ENCODE measurements at regions not wholly inside any gene's neighbourhood (a gene's known extent, or its start where the extent isn't known, plus 50 kb on each side); places are given as distances from the start of the nearest gene placed in this dataset.
"Not testable (repeated sequence)": the region's sequence is repeated elsewhere in the genome, so short reads cannot be mapped to it uniquely, and the experiment has no call there.

DNA sequence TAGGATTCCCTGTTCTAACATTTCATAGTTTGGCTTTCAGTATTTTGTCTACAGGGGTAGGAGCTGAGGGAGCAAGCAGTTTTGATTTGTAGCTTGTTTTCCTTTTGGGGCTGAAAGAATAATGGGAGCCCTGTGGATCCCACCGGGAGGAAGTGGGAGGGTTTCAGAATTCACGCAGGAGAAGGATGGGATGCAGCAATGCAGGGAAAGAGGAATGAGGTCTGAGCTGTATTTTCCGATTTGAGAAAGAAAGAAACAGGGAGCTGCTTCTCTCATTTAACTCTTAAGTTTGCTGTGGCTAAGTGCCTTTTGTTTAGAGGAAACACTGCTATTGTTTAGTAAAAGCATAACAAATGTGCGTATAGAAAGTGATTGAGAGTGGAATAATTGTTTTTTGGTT lies 141.0 kb downstream of the ADCYAP1 start:
- Mint-ChIP-seq H3K27ac (no peak overlapping the region), H3K9me3 (peaks cover 10% of the 10 kb centered on the region), H3K4me1 (no peaks in the 10 kb centered on the region), H3K27me3 (no peaks in the 10 kb centered on the region), H3K36me3 (ENCODE audit: low read depth) (no peaks in the 10 kb centered on the region), H3K4me3 (no peak overlapping the region)
- no peak for ATAC-seq
- DNase-seq, result no peak

DNA sequence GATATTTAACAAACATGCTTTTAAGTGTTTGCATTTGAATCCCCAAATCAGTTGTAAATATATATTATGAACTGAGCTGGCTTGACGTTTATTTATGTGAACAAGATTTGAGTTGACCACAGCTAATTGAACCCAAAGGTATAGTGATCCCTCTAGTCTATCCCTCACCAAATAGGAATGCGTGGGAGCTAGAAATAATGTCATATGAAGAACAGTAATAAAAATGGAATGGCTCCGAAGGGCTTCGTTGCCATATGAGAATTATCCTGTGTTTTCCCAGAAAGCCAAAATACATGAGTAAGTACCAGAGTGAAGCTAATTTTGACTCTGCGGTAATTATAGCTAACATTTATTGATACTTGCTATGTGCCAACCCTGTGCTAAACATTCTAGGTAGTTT lies 142.7 kb downstream of the ADCYAP1 start:
- Mint-ChIP-seq H3K9me3 (peaks cover 10% of the 10 kb centered on the region), H3K27me3 (no peaks in the 10 kb centered on the region), H3K27ac (no peak overlapping the region), H3K4me1 (no peaks in the 10 kb centered on the region), H3K4me3 (no peak overlapping the region), H3K36me3 (ENCODE audit: low read depth) (no peaks in the 10 kb centered on the region)
- DNase-seq (no peak), ATAC-seq (no peak)

DNA sequence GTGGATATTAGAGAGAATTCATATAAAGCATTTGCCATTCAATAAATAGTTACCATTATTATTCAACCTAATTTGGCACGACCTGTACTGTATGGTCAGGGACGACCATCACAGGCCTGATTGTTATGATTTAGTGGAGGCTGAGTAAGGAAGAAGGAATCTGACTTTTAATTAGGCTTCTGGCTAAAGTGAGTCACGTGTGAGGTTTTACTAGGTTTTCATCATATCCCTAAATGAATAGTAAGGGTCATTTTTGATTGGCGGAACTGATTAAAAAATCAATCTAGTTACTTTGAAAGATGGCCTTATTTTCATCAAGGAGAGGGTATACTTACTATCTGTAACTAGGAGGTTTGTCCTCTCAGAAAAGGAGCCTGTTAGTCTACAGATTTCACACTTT lies 143.4 kb downstream of the ADCYAP1 start:
- no peak for DNase-seq
- Mint-ChIP-seq H3K4me3 (no peak overlapping the region), H3K4me1 (no peaks in the 10 kb centered on the region), H3K9me3 (peaks cover 5% of the 10 kb centered on the region), H3K27ac (no peak overlapping the region), H3K36me3 (ENCODE audit: low read depth) (no peaks in the 10 kb centered on the region), H3K27me3 (no peaks in the 10 kb centered on the region)
- ATAC-seq, result no peak

DNA sequence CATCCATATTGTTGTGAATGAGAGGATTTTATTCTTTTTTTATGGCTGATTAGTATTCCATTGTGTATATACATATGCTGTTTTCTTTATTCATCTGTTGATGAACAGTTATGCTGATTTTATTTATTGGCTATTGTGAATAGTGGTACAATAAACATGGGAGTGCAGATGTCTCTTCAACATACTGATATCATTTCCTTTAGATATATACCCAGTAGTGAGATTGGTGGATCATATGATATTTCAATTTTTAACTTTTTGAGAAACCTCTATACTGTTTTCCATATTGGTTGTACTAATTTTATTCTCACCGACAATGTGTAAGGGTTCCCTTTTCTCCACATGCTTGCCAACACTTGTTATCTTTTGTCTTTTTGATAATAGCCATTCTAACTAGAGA lies 144.5 kb downstream of the ADCYAP1 start:
- no peak overlapping the region for H3K27ac Mint-ChIP-seq
- ATAC-seq, result no peak
- H3K4me1 Mint-ChIP-seq, result no peaks in the 10 kb centered on the region
- no peaks in the 10 kb centered on the region for H3K36me3 Mint-ChIP-seq (ENCODE audit: low read depth)
- DNase-seq, result no peak
- peaks cover 5% of the 10 kb centered on the region for H3K9me3 Mint-ChIP-seq
- H3K27me3 Mint-ChIP-seq, result no peaks in the 10 kb centered on the region
- H3K4me3 Mint-ChIP-seq, result no peak overlapping the region

DNA sequence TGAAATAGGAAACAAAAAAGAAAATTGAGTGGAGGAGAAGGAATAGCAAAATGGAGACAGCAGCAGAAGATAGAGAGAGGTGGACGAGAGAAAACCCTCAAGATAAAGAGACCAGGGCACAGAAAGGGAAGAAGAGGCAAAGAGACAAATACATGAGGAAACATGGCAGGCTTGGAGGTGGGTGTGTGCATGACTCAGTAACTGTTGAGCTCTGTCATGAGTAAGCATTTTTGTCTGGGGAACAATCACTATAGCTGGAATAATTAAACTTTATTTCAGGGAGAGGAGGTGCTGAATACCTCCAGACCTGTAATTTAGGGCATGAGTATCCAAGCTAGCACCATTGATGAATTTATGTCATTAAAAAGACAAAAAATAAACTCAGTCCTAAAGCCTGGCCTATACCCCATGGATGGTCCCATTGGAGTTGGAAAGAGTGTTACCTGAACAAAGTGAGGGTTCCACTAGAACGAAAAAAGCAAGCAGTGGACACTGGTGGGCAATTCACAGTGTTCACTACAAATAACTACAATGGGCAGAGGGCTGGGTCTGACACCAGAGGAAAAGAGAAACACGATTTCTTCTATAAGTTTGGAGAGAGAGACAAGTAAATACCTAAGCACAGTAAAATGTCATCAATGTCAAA lies 145.5 kb downstream of the ADCYAP1 start:
- no peak overlapping the region for H3K27ac Mint-ChIP-seq
- DNase-seq (no peak), ATAC-seq (no peak)
- no peaks in the 10 kb centered on the region for H3K4me1 Mint-ChIP-seq
- H3K4me3 Mint-ChIP-seq, result no peak overlapping the region
- no peaks in the 10 kb centered on the region for H3K27me3 Mint-ChIP-seq
- peaks cover 5% of the 10 kb centered on the region for H3K9me3 Mint-ChIP-seq
- H3K36me3 Mint-ChIP-seq (ENCODE audit: low read depth), result no peaks in the 10 kb centered on the region

DNA sequence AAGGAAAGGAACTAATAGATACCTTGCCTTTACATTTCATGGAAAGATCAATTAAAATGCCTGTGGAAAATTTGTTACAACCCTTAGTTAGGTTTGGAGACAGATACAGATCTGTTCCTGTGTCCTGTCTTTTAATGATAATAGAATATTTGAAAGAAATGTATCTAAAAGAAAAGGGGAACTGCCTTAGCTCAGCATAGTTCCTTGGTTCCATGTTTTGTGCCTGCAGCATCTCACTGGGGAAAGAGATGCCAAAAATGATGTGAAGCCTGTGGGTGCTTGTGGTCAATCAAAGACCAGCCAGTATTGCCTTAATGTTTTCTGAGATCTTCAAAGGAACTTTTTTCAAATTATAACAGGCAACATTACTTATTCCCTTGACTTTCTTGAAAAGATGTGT lies 147.6 kb downstream of the ADCYAP1 start:
- no peak overlapping the region for H3K4me3 Mint-ChIP-seq
- H3K9me3 Mint-ChIP-seq, result peaks cover 11% of the 10 kb centered on the region
- no peaks in the 10 kb centered on the region for H3K36me3 Mint-ChIP-seq (ENCODE audit: low read depth)
- ATAC-seq (no peak), DNase-seq (no peak)
- H3K27me3 Mint-ChIP-seq, result no peaks in the 10 kb centered on the region
- H3K27ac Mint-ChIP-seq, result no peak overlapping the region
- no peaks in the 10 kb centered on the region for H3K4me1 Mint-ChIP-seq

DNA sequence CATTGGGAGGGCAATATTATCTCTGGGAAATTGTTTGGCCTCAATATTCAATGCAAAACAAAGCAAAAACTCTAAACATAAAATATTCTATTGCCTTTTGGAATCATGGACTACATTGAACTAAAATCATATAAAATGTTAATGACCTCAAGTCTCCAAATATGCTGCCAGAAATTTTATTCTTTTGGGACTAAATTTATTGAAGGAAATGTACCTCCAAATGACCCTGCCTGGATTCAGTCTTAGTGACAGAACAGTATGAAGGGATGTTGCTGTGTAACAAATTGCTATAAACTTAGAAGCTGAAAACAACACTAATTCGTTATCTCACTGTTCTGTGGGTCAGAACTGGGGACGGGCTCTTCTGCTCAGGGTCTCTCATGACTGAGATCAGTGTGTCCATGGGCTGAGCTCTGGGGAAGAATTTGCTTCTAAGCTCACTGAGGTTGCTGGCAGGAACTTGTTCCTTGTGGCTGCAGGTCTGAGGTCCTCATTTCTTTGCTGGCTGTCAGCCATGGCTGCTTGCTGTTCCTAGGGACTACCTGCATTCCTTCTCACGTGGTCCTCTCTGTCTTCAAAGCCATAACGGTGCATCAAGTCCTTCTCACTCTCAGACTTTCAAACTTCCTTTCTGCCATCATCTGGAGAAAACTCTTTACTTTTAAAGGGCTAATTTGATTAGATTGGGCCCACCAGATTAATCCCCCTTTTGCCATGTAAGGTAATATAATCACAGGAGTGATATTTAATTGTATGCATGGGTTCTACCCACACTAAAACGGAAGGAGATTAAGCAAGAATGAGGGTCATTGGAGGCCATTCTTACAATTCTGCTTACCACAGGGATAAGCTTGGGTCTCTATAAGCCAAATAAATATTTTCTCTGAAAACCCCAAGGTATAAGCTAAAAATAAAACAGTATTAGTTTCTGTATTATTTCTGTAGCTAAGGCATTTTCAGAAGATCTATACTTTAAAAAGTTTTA lies 149.0 kb downstream of the ADCYAP1 start:
- H3K27me3 Mint-ChIP-seq, result no peaks in the 10 kb centered on the region
- no peaks in the 10 kb centered on the region for H3K4me1 Mint-ChIP-seq
- peaks cover 11% of the 10 kb centered on the region for H3K9me3 Mint-ChIP-seq
- no peaks in the 10 kb centered on the region for H3K36me3 Mint-ChIP-seq (ENCODE audit: low read depth)
- no peak overlapping the region for H3K27ac Mint-ChIP-seq
- ATAC-seq, result no peak
- DNase-seq, result no peak
- no peak overlapping the region for H3K4me3 Mint-ChIP-seq

DNA sequence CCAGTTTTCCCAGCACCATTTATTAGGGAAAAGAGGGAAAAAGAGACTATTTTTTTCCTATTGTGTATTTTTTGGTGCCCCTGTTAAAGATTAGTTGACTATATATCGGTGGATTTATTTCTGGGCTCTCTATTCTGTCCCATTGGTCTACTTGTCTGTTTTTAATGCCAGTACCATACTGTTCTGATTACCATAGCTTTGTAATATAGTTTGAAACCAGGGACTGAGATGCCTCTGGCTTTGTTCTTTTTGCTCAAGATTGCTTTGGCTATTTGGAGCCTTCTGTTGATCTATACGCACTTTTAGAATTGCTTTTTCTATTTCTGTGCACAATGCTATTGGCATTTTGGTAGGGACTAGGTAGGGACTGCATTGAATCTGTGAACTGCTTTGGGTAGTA lies 151.7 kb downstream of the ADCYAP1 start:
- Mint-ChIP-seq H3K4me3 (no peak overlapping the region), H3K9me3 (peaks cover 6% of the 10 kb centered on the region), H3K27ac (no peak overlapping the region), H3K4me1 (no peaks in the 10 kb centered on the region), H3K36me3 (ENCODE audit: low read depth) (no peaks in the 10 kb centered on the region), H3K27me3 (no peaks in the 10 kb centered on the region)
- DNase-seq (no peak), ATAC-seq (no peak)

DNA sequence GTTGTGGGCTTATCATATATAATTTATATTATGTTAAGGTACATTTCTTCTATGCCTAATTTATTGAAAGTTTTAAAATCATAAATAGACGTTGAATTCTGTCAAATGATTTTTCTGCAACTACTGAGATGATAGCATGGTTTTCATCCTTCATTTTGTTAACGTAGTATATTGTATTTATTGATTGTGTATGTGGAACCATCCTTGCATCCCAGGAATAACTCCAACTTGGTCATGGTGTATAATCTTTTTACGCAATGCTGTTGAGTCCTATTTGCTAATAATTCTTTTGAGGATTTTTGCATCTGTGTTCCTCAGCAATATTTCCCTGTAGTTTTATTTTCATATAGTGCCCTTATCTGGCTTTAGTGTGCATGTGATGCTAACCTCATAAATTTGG lies 152.7 kb downstream of the ADCYAP1 start:
- Mint-ChIP-seq H3K27ac (no peak overlapping the region), H3K4me1 (no peaks in the 10 kb centered on the region)
- DNase-seq, result no peak

DNA sequence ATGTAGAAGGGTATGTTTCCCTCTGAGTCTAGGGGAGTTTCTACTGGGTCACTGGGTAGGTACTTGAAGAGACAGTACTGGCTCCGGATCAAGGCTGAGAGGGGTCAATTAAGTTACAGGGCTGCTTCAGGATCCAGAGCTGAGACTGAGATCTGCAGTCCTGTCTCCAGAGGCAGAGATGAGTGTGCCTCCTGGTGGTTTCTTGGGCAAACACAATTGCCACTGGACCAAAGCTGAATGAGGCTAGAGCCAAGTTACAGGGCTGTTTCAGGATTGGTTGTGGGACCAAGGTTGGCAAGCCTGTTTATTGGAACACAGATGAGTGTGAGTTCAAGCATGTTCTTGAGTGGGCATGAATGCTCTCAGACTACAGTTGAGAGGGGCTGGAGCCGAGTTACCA lies 157.9 kb downstream of the ADCYAP1 start:
- Mint-ChIP-seq H3K9me3 (no peaks in the 10 kb centered on the region), H3K36me3 (ENCODE audit: low read depth) (no peaks in the 10 kb centered on the region), H3K27me3 (peaks cover 2% of the 10 kb centered on the region), H3K27ac (no peak overlapping the region), H3K4me1 (no peaks in the 10 kb centered on the region), H3K4me3 (no peak overlapping the region)
- ATAC-seq (no peak), DNase-seq (no peak)

More for the DNA sequence above, 152.7 kb downstream of the ADCYAP1 start:
- no peak for ATAC-seq
- Mint-ChIP-seq H3K9me3 (peaks cover 6% of the 10 kb centered on the region), H3K4me3 (no peak overlapping the region), H3K36me3 (ENCODE audit: low read depth) (no peaks in the 10 kb centered on the region), H3K27me3 (no peaks in the 10 kb centered on the region)

DNA sequence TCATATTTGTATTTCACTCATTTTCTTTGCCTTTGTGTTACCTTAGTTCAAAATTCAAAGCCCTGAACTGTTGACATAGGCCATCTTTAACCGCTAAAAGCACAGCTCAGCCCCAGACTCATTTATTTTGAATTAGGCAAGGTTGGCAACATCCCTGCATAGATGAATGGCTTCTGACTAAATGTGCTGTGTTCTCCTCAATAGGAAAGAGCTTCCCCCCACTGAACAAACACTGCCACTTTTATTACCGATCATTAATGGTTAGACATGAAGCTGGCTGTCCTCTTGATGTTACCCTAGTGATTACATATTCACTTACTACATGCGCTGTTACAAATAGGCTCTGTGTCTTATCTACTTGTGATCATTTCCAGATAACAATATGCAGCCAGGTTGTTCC lies 170.7 kb downstream of the ADCYAP1 start:
- Mint-ChIP-seq H3K27ac (no peak overlapping the region), H3K27me3 (no peaks in the 10 kb centered on the region)
- no peak for DNase-seq

DNA sequence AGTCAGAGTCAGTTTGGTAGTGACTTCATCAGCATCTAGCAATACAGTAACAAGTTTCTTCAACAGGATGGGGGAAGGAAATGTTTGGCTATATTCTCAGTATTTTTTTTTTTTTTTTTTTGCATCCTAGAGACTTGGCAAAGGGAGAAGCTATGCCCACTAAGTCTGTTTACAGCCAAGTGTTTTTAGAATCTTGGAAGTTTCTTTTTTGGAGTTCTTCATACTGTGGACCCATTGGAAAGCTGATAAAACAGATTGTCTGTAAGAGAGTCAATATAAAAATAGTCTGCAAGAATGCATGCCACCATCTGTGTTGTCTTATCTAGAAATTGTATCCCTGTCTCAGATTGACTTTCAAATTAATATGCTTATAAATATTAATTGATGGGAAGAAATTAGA lies 171.2 kb downstream of the ADCYAP1 start:
- no peaks in the 10 kb centered on the region for H3K27me3 Mint-ChIP-seq
- H3K9me3 Mint-ChIP-seq, result no peaks in the 10 kb centered on the region

More for the DNA sequence above, 170.7 kb downstream of the ADCYAP1 start:
- Mint-ChIP-seq H3K4me3 (no peak overlapping the region), H3K4me1 (no peaks in the 10 kb centered on the region), H3K36me3 (ENCODE audit: low read depth) (no peaks in the 10 kb centered on the region), H3K9me3 (no peaks in the 10 kb centered on the region)
- no peak for ATAC-seq

DNA sequence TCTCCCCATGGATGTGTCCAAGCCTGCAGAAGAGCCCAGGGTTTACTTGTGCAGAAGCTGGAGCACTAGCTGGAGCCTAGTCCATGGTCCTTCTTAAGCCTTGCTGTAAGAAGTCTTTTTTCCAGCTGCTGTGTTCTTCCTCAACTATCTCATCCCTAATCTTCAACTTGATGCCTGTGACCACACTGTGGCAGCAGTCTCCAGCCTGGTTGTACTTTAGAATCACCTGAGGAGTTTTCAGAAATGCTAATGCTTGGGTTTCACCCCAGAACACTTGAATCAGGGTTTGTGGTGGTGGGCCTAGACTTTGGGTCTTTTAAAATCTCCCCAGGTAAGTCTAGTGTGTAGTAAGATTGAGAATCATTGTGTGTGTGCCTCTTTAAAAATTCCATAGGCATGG lies 173.6 kb downstream of the ADCYAP1 start:
- Mint-ChIP-seq H3K4me1 (no peaks in the 10 kb centered on the region), H3K27me3 (no peaks in the 10 kb centered on the region), H3K27ac (no peak overlapping the region), H3K36me3 (ENCODE audit: low read depth) (no peaks in the 10 kb centered on the region), H3K4me3 (no peak overlapping the region), H3K9me3 (no peaks in the 10 kb centered on the region)
- no peak for ATAC-seq
- DNase-seq, result no peak

More for the DNA sequence above, 171.2 kb downstream of the ADCYAP1 start:
- no peaks in the 10 kb centered on the region for H3K36me3 Mint-ChIP-seq (ENCODE audit: low read depth)
- ATAC-seq (no peak), DNase-seq (no peak)
- no peaks in the 10 kb centered on the region for H3K4me1 Mint-ChIP-seq
- H3K4me3 Mint-ChIP-seq, result no peak overlapping the region
- H3K27ac Mint-ChIP-seq, result no peak overlapping the region

DNA sequence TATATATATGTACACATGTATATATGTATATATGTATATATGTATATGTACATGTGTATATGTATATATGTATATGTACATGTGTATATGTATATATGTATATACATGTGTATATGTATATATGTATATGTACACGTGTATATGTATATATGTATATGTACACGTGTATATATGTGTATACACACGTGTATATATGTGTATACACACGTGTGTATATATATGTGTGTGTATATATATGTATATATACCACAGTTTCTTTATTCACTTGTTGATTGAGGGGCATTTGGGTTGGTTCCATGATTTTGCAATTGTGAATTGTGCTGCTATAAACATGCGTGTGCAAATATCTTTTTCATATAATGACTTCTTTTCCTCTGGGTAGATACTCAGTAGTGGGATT lies 179.0 kb downstream of the ADCYAP1 start:
- H3K27me3 Mint-ChIP-seq; DNase-seq; H3K27ac Mint-ChIP-seq; ATAC-seq; H3K36me3 Mint-ChIP-seq (ENCODE audit: low read depth); H3K4me3 Mint-ChIP-seq; H3K4me1 Mint-ChIP-seq: not testable (repeated sequence)
- peaks cover 14% of the 10 kb centered on the region for H3K9me3 Mint-ChIP-seq

DNA sequence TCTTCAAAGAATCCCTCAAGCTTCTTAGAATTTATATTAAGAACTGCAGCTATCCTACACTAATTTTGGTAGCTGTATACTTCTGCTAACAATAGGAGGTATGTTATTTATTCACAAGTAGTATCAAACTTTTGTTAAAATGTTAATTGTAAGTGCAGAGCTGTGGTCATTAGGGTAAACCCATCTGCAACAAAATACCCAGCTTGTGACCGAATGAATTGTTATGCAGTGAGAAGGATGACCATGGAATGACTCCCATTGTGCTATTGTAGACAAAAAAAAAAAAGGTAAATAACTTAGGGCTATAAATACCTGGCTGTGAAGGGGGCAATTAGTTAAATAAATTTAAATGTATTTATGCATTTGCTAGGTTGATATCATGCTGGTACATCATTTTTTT lies 186.1 kb downstream of the ADCYAP1 start:
- Mint-ChIP-seq H3K36me3 (ENCODE audit: low read depth) (no peaks in the 10 kb centered on the region), H3K27me3 (no peaks in the 10 kb centered on the region), H3K27ac (no peak overlapping the region), H3K4me1 (no peaks in the 10 kb centered on the region), H3K9me3 (peaks cover 20% of the 10 kb centered on the region), H3K4me3 (no peak overlapping the region)
- ATAC-seq (no peak), DNase-seq (no peak)

Measured in activated naive CD8-positive, alpha-beta T cell treated with anti-CD3 and anti-CD28 coated beads, Interleukin-2, amount 50 U/mL, for 24 hours (primary cell).